Subcutaneous abdominal adipose tissue (tissue), 5 donors: ENCODE measurements at regions not wholly inside any gene's neighbourhood (a gene's known extent, or its start where the extent isn't known, plus 50 kb on each side); places are given as distances from the start of the nearest gene placed in this dataset.
"Not testable (repeated sequence)": the region's sequence is repeated elsewhere in the genome, so short reads cannot be mapped to it uniquely, and the experiment has no call there.

Experiments used
- H3K27ac ChIP-seq: one replicate; pipeline ENCODE4 v1.7.0; 2013; ENCODE audit warnings: low read depth, mild to moderate bottlenecking, inconsistent platforms, low read length, moderate library complexity
- H3K27me3 ChIP-seq, 5 donors: one replicate each; pipeline ENCODE4 v1.7.0; 2013; ENCODE audit warnings: low read length in 5 of 5, inconsistent platforms in 1 of 5; ENCODE audit not compliant: control insufficient read depth in 5 of 5, insufficient read depth in 4 of 5
- H3K36me3 ChIP-seq, 5 donors: one replicate each; pipeline ENCODE4 v1.7.0; 2013; ENCODE audit warnings: low read length in 5 of 5; ENCODE audit not compliant: control insufficient read depth in 5 of 5, insufficient read depth in 5 of 5
- H3K4me1 ChIP-seq, 5 donors: one replicate each; pipeline ENCODE4 v1.7.0; 2013; ENCODE audit warnings: low read length in 5 of 5, mild to moderate bottlenecking in 3 of 5, moderate library complexity in 1 of 5; ENCODE audit not compliant: control insufficient read depth in 5 of 5, insufficient read depth in 5 of 5
- H3K4me3 ChIP-seq, 5 donors: one replicate each; pipeline ENCODE4 v1.7.0; 2013; ENCODE audit warnings: low read length in 5 of 5, low read depth in 1 of 5
- H3K9ac ChIP-seq, 5 donors: one replicate each; pipeline ENCODE4 v1.7.0; 2013; ENCODE audit warnings: low read length in 5 of 5, mild to moderate bottlenecking in 4 of 5, moderate library complexity in 3 of 5
- H3K9me3 ChIP-seq, 5 donors: one replicate each; pipeline ENCODE4 v1.7.0; 2013; ENCODE audit warnings: low read length in 5 of 5; ENCODE audit not compliant: control insufficient read depth in 5 of 5
- donor health status: healthy.
- donor health status: healthy.
- donor health status: healthy.
- donor health status: healthy.
- donor health status: healthy.

DNA sequence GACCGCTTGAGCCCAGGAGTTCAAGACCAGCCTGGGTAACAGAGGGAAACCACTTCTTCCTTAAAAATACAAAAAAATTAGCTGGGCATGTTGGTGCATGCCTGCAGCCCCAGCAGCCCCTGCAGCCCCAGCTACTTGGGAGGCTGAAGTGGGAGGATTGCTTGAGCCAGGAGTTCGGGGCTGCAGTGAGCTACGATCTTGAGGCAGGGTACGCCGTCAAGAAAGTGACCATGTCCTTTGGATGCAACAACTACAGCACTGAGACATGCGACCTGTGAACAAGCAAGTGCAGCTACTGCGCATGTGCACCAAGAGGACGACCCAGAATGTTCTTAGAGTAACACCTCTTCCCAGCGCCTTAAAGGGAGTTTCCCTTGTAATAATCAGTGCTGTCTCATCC, 66.6 kb upstream of the ZNF479 start:
- Histone ChIP-seq H3K9ac (no peak overlapping the region), H3K9me3 (peaks cover 0 to 47% (median 32%) of the 10 kb centered on the region in 5 donors), H3K36me3 (no peaks in the 10 kb centered on the region), H3K4me3 (no peak overlapping the region), H3K27me3 (no peaks in the 10 kb centered on the region), H3K27ac (no peak overlapping the region), H3K4me1 (no peaks in the 10 kb centered on the region)

DNA sequence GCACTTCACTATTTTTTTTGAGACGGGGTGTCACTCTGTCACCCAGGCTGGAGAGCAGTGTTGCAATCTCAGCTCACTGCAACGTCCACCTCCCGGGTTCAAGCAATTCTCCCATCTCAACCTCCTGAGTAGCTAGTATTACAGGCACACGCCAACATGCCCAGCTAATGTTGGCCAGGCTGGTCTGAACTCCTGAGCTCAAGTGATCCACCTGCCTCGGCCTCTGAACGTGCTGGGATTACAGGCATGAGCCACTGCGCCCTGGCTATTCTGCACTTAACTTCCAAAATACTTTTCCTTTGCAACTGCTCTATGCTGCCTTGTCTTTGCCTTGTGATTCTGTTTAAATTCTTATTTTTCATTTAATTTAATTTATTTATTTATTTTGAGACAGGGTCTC, 67.0 kb upstream of the ZNF479 start:
- Histone ChIP-seq H3K4me3 (peak overlapping the region in 1 of 5 donors; percentile 9), H3K27me3 (no peaks in the 10 kb centered on the region), H3K27ac (no peak overlapping the region), H3K9me3 (peaks cover 0 to 52% (median 36%) of the 10 kb centered on the region in 5 donors), H3K36me3 (no peaks in the 10 kb centered on the region), H3K4me1 (no peaks in the 10 kb centered on the region), H3K9ac (no peak overlapping the region)

DNA sequence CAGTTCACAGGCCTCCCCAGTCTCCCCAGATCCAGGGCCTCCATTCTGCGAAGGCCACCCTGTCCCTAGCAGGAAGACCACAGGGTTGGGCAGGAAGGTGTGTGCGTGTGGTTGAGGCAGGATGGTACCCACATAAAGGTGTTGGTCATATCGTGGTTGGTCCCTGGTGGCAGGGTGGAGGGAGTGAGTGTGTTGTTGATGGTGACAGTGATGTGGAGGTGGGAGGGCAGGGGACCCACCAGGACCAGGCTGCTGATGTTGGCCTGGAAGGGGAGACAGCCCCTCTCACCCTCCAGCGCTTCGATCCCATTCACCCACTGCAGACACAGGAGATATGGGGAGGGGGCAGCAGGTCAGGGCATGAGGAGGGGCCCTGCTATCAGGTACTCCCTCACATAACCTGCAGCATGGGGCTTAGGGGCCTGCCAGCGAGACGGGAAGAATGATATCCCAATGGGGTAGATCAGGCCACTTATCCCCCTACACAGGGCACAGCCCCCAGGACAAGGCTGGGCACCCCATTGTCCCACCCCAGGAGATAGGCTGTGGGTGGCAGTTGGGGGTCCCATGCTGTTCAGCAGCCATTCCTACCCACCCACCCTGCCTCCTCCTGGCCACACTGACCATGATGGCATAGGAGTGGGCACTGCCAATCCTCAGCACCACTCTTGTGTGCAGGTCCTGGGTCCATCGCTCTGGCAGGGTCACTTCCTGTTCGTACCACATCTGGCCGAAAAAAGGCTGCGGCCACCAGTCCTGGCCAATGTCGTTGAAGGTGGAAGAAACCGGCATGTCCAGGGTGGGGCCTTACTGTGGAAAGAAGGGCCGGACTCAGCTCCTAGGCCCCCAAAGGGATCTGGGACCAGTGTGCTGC, 69.0 kb upstream of the ZNF479 start:
- Histone ChIP-seq H3K4me3 (peak overlapping the region in 4 of 5 donors; percentile 8 to 45 (median 16)), H3K9me3 (peaks cover 0 to 68% (median 49%) of the 10 kb centered on the region in 5 donors), H3K27ac (no peak overlapping the region), H3K4me1 (no peaks in the 10 kb centered on the region), H3K36me3 (no peaks in the 10 kb centered on the region), H3K27me3 (no peaks in the 10 kb centered on the region), H3K9ac (no peak overlapping the region)

DNA sequence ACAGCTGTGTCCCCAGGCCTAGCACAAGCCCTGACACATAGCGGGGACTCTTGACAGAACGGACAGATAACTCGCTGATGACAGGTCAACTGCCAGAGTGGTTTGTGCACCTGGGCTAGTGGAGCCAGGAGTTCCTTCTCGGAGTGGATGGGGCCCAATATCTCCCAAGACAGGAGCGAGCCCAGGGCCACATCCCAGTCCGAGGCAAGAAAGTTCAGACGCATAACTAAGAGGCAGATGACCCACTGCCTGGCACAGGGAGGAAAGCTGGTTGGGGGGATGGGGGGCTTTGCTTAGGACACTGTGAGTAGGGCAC, 69.6 kb upstream of the ZNF479 start:
- Histone ChIP-seq H3K9ac (no peak overlapping the region), H3K27me3 (no peaks in the 10 kb centered on the region), H3K27ac (no peak overlapping the region), H3K4me1 (no peaks in the 10 kb centered on the region), H3K9me3 (peaks cover 0 to 69% (median 52%) of the 10 kb centered on the region in 5 donors), H3K4me3 (peak overlapping the region in 3 of 5 donors; percentile 9 to 45 (median 12)), H3K36me3 (no peaks in the 10 kb centered on the region)

DNA sequence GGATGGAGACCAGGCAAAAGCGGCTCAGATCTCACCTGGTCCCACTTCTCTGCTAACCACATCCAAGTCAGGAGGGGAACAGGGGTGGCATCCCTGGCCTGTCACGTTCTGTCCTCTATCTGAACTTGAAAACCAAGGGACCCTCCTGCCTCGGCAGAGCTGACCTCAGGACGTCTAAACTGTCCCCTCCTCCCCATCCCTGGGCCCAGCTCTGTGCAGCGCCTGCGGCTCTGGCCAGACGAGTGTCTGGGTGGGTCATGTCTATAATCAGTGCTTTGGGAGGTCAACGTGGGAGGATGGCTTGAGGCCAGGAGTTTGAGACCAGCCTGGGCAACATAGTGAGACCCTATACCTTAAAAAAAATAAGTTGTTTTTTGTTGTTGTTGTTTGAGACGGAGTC, 70.0 kb upstream of the ZNF479 start:
- Histone ChIP-seq H3K9me3 (peaks cover 0 to 71% (median 52%) of the 10 kb centered on the region in 5 donors), H3K9ac (no peak overlapping the region), H3K27ac (no peak overlapping the region), H3K4me1 (no peaks in the 10 kb centered on the region), H3K4me3 (peak overlapping the region in 2 of 5 donors; percentile 1 to 45), H3K27me3 (no peaks in the 10 kb centered on the region), H3K36me3 (no peaks in the 10 kb centered on the region)

DNA sequence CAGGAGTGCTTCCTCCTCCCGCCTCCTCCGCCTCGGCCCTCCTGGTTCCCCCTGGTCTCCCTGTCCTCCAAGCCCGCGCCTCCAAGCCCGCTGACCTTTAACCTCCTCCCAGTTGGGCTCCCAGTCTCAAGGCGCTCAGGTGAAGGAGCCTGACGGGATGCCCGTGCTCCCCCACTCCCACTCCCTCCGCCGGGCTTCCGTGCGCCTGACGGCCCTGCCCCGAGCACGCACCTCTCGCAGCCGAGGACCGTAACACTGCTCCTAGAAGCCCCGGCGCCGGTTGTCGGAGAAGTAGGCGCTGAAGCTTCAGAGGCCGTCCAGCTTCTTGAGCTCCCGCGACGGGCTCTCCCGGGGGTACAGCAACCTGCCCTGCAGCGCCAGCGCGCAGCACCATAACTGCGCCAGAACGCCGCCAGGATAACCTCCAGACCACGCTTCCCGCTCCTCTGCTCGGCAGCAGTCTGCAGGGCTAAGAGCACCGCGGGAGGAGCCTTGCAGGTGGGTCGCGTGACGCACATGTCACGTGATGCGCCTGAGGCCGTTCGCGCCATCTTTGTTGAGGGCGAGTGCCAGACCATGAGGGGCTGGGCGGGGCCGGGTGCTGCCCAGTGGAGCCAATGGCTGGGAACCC, 71.0 kb upstream of the ZNF479 start:
- Histone ChIP-seq H3K27me3 (no peaks in the 10 kb centered on the region), H3K9me3 (peaks cover 0 to 81% (median 52%) of the 10 kb centered on the region in 5 donors), H3K4me3 (peak overlapping the region in 2 of 5 donors; percentile 30 to 31), H3K9ac (no peak overlapping the region), H3K4me1 (no peaks in the 10 kb centered on the region), H3K27ac (no peak overlapping the region), H3K36me3 (no peaks in the 10 kb centered on the region)

DNA sequence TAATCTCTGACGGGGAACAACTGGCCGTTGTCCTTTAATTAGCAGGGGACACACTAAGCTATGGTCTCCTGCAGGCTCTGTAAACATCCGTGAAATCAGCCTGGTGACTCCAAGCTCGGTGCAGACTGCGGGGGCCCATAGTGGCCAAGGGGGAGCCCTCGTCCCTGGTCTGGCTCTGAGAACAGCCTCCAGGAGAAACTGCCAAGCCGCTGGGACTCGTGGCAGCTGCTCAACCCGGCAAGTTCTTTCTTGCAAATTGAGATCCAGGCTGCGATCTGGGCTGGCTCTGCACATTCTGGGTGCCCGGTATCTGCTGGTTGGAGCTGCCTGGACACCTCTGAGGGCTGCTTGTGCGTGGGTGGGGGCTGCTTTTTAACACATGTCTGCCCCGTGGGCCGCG, 71.6 kb upstream of the ZNF479 start:
- H3K27me3 ChIP-seq, H3K27ac ChIP-seq, H3K36me3 ChIP-seq, H3K4me1 ChIP-seq, H3K9ac ChIP-seq: not testable (repeated sequence)
- Histone ChIP-seq H3K9me3 (peaks cover 0 to 80% (median 51%) of the 10 kb centered on the region in 5 donors), H3K4me3 (peak overlapping the region in 2 of 5 donors; percentile 30 to 31)

DNA sequence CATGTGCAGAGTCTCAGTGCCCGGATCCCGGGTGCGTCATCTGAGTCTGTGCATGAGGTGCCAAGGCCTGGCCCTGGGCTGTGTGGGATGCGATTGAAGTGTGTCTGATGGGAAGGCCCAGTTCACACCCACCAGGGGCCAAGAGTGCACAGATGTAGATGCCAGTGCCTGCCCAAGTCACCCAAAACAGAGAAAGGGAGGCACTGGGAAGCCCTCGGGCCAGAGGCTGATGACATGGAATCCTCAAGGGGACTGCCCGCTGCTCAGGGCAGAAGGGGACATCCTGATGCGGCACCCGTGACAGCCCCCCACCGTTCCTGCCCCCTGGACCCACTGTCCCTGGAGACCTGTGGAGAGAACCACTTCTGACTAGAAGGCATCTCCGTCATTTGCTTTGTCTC, 72.2 kb upstream of the ZNF479 start:
- Histone ChIP-seq H3K4me3 (peak overlapping the region in 1 of 5 donors; percentile 10), H3K27ac (no peak overlapping the region), H3K27me3 (no peaks in the 10 kb centered on the region), H3K4me1 (no peaks in the 10 kb centered on the region), H3K36me3 (no peaks in the 10 kb centered on the region), H3K9ac (no peak overlapping the region), H3K9me3 (peaks cover 0 to 75% (median 46%) of the 10 kb centered on the region in 5 donors)

DNA sequence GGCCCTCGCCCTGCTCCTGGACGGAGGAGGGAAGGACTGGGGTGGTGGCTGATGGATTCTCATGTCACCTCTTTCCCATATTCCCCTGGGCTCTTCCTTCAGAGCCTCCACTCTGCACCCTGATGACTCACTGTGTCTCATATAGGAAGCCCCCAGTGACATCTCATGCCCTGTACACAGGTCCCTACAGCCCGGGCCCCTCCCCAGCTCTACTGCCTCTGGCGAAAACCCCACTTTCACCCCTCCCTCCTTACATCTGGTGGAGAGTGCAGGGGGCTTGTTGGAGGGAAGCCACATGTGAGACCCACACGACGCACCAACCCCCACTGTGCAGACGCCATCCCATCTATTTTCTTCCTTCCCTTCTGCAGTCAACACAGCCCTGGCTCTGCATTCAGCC, 72.8 kb upstream of the ZNF479 start:
- H3K27me3 ChIP-seq, result no peaks in the 10 kb centered on the region
- no peak overlapping the region for H3K27ac ChIP-seq
- no peak overlapping the region for H3K9ac ChIP-seq
- H3K4me3 ChIP-seq, result no peak overlapping the region
- no peaks in the 10 kb centered on the region for H3K36me3 ChIP-seq
- no peaks in the 10 kb centered on the region for H3K4me1 ChIP-seq
- peaks cover 0 to 78% (median 46%) of the 10 kb centered on the region in 5 donors for H3K9me3 ChIP-seq

DNA sequence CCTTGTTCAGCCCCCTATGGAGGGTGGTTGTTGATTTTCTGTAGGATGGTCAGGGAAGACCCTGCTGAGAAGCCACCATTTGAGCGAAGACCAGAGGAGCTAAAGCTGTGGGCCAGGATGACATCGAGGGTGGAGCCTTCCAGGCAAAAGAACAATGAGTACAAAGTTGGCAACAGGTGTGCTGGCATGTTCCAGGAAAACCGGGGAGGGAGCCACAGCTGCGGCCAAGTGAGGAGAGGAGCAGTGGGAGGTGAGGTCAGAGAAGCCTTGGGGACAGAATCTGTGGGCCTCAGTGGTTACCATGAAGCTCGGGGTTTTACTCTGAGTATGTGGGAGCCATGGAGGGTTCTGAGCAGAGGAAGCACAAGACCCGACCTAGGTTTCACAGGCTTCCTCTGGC, 75.6 kb upstream of the ZNF479 start:
- Histone ChIP-seq H3K27me3 (no peaks in the 10 kb centered on the region), H3K36me3 (no peaks in the 10 kb centered on the region), H3K4me3 (no peak overlapping the region), H3K9ac (no peak overlapping the region), H3K9me3 (peaks cover 0 to 74% (median 37%) of the 10 kb centered on the region in 5 donors), H3K27ac (no peak overlapping the region), H3K4me1 (no peaks in the 10 kb centered on the region)
